Activated CD8-positive, alpha-beta memory T cell treated with anti-CD3 and anti-CD28 coated beads for 48 hours (primary cell): ENCODE measurements at regions not wholly inside any gene's neighbourhood (a gene's known extent, or its start where the extent isn't known, plus 50 kb on each side); places are given as distances from the start of the nearest gene placed in this dataset.
"Not testable (repeated sequence)": the region's sequence is repeated elsewhere in the genome, so short reads cannot be mapped to it uniquely, and the experiment has no call there.

Experiments used
- DNase-seq, 3 experiments: peaks; one replicate each; pipeline ENCODE4 v3.0.0-alpha.2; 2020; ENCODE audit warnings: low read depth in 2 of 3, low spot score in 2 of 3

GRCh38 chr21:19034041-19034440 is 630.5 kb upstream of the TMPRSS15 start:
- DNase-seq, result no peak

- no peak for DNase-seq
Measured at GRCh38 chr21:19034560-19034959, 631.0 kb upstream of the TMPRSS15 start.

DNA sequence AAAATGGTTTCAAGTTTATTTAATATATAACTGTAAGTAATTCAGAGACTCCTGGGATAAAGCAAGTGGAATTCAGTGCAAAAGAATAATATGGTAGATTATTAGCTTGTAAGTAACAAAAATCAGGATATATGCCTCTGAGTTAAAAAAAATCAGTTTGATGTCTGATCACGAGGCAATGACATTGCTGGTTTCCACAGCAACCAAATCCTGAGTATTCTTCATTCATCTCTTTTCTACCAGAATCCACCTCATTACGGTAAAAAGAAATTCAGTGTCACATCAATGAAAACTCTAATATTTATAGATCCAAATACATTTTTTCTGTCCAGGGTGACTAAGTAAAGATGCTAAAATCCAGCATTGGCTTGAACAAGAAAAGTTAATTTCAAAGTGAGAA is 642.3 kb upstream of the TMPRSS15 start:
- DNase-seq, result no peak

DNA sequence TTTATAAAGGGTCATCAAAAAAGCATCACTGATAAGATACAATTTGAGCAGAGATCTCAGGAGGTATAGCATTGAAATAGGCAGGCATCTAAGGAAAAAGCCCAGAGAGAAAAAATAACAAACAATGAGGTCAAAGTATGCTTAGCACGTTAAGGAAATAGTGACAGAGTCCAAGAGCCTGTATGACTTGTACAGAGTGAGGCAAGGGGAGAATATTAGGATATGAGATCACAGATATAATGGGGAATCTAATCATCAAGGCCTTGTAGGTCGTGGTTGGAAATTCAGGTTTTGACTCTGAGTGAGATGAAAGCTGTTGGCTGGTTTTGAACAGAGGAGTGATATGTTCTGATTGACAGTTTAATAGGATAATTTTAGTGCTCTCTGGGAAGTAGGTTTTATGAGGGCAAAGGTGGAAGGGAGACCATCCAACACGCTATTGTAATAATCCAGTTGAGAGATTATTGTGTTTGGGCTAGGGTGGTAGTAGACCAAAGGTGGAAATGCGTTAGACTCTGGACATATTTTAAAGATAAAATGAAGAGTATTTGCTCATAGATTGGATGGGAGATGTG is 644.6 kb upstream of the TMPRSS15 start:
- DNase-seq, result no peak

DNA sequence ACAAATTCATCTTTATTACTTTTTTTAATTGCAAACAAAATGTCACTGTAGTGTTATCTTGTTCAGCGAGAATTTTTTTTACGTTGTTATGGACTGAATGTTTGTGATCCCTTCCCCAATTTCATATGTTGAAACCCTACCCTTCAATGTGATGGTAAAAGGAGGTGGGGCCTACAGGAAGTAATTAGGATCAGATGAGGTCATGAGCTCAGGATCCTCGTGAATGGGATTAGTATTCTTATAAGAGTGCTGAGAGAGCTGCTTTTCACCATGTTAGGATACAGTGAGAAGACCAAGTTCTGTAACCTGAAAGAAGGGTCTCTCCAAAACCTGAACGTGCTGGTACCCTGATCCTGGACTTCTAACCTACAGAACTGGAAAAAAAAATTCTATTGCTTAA is 646.0 kb upstream of the TMPRSS15 start:
- DNase-seq, result no peak

- DNase-seq, result no peak
Measured at GRCh38 chr21:19065164-19065563, 661.6 kb upstream of the TMPRSS15 start.

DNA sequence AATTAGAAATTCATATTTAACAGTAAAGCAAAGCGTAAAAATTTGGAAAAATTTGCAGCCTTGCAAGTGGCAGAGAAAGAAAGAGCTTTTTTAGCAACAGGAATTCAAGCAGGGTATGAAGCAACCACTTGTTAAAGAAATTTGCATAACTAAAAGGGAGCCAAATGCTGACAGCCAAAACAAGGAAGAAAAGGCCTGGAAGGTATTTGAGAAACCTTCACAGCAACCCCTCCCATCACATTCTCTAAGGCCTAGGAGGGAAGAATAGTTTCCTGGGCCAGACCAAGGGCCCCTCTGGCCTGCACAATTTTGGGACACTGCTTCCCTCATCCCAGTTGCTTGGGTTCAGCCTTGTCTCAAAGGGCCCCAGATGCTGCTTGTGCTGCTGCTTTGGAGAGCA is 672.4 kb upstream of the TMPRSS15 start:
- DNase-seq, result no peak

DNA sequence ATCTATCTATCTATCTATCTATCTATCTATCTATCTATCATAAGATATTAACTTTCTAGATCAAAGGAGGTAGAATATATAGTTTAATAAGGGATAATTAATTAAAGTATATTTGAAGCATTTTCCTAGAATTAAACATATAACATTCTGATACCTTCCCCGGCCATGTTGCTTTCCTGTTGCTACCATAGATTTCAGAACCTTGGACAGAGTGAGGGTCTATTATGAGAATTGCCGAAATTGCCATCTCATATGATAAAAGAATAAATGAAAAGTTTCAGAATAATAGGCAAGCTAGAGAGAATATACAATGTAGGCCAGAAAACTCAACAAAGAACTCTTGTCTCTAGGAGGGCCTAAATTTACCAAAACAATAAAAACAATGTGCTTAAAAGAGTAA is 706.1 kb upstream of the TMPRSS15 start:
- DNase-seq, result no peak

GRCh38 chr21:19119259-19119658 is 715.7 kb upstream of the TMPRSS15 start:
- DNase-seq, result not testable (repeated sequence)

DNA sequence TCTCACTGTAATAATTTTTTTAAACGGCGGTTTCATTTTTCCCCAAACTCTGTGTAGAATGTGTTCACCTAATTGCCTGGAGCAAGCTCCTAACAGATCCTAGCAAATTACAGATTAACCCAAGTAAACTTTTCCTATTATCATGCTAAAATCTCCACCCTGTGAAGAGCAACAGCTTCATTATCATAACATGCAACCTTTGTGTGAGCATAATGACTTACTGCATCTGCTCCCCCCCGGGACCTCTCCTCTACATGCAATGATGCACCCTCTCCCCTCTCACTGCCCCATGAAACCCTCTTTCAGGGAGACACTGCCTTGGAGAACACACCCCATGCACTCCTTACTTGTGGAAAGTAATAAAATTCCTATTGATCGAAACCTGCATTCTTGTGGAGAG is 717.0 kb upstream of the TMPRSS15 start:
- no peak for DNase-seq

GRCh38 chr21:19122356-19122755 is 718.8 kb upstream of the TMPRSS15 start:
- no peak for DNase-seq

DNA sequence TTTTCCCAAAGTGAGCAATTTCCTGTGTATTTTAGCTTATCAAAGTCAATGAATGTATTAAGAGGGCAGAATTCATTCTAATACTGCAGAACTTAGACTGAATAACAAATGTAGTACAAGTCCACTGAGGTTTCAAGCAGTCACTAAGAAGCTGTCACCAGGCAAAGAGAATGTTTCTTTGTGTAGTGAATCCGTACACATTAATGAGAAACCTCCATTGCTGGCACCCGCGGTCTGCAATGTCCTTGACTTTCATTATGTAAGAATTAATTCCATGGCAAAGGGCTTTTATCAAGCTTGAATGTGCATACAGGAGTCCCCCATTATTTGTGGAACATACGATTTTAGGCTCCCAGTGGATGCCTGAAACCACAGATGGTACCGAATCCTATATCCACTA is 719.5 kb upstream of the TMPRSS15 start:
- no peak for DNase-seq

- no peak for DNase-seq
Measured at GRCh38 chr21:19123525-19123924, 719.9 kb upstream of the TMPRSS15 start.

GRCh38 chr21:19124691-19125090 is 721.1 kb upstream of the TMPRSS15 start:
- DNase-seq, result no peak

DNA sequence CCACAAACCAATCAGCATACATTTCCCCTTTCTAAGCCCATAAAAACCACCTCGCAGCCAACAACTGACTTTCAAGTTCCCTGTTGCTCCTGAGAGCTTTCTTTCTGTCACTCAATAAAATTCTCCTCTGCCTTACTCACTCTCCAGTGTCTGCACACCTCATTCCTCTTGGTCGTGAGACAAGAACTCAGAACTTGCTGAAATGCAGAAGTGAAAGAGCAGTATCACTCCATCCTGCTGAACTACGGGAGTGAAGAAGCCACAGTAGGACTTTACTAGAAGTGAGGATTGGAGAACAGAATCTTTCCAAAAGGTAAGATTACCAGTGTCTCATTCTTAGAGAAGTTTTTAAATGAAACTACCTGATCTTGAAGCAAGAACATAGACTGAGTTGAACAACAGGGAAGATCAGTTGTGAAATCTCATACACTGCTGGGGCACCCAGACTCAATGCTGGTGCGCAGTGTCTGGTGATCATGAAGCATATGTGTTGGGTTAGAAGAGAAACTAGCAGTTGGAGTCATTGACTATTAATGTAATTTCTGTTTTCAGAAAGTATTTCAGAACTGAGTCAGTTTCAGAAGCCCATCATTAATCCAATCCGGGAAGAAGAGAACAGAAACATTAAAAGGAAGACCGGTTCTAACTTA is 726.9 kb upstream of the TMPRSS15 start:
- DNase-seq, result no peak

DNA sequence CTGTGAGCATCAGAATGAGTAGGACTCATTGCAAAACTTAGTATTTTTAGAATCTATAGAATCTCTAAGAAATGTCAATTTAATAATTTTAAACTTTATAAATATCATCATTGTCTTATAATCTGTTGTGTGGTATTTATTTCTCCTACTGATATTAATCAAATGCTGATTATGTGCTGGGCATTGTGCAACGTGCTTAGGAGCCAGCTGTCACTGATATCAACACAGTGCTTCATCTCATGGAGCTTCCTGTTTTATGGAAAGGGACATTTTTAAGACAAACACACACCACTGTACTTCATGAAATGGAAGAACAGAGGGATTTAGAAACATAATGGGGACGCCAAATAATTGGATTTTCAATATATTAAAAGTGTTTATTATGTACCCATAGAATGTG is 737.9 kb upstream of the TMPRSS15 start:
- DNase-seq, result no peak

- DNase-seq, result no peak
Measured at GRCh38 chr21:19145682-19146293, 742.2 kb upstream of the TMPRSS15 start.

GRCh38 chr21:19148056-19148455 is 744.5 kb upstream of the TMPRSS15 start:
- DNase-seq, result no peak

GRCh38 chr21:19171585-19171984 is 768.0 kb upstream of the TMPRSS15 start:
- no peak for DNase-seq

DNA sequence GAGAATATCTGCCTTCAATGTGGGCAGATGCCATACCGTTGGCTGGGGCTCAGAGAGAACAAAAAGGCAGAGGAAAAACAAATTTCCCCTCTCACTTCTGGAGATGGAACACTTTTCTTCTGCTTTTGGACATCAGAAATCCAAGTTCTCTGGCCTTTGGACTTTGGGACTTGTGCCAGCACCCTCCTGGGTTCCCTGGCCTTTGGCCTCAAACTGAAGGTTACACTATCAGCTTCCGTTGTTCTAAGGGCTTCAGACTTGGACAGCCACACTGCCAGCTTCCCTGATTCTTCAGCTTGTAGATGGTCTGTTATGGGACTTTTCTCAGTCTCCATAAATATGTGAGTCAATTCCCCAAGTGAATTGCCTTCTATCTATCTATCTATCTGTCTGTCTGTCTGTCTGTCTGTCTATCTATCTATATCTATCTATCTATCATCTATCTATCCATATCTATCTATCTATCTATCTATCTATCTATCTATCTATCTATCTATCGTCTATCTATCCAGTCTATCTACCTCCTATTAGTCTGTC is 778.1 kb upstream of the TMPRSS15 start:
- DNase-seq, result no peak

GRCh38 chr21:19197950-19198349 is 794.4 kb upstream of the TMPRSS15 start:
- no peak for DNase-seq

DNA sequence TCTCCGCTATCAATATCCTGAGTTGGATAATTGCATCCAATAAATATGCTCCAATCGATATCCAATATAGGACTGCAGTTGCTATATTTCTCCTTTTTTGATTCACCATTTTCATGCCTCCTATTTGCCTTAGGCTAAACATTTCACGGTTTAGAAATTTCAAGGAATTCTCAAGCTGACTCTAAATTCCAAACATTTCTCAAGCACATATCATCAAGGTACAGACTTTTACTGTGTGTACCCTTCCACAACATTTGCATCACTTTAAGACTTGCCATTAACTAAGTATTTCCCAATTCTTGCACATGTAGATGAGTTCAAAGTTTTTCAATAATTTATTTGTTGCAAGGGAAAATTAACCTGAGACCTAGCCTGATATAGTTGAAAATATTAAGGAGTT is 795.2 kb upstream of the TMPRSS15 start:
- no peak for DNase-seq

GRCh38 chr21:19218163-19218562 is 814.6 kb upstream of the TMPRSS15 start:
- DNase-seq, result no peak
